ENCODE measurements at regions not wholly inside any gene's neighbourhood (a gene's known extent, or its start where the extent isn't known, plus 50 kb on each side); places are given as distances from the start of the nearest gene placed in this dataset.

- TF ChIP-seq CTCF (IDR thresholded peaks at IDR 0.05; ENCODE audit: insufficient read depth, low read length), result no peak
- no peak for TF ChIP-seq POLR2AphosphoS5 (IDR thresholded peaks at IDR 0.05; ENCODE audit: low read depth)
- TF ChIP-seq REST (IDR thresholded peaks at IDR 0.05; ENCODE audit: insufficient replicate concordance, low read depth), result no peak
- no peak for TF ChIP-seq GABPA (IDR thresholded peaks at IDR 0.05; ENCODE audit: low read depth)
- no peak for TF ChIP-seq SPI1 (IDR thresholded peaks at IDR 0.05; ENCODE audit: borderline replicate concordance, low read depth)
Observed at GRCh38 chr3:102916532-102916931, 481.7 kb downstream of the ZPLD1 start.

Data from HL-60 (cell line).